IPS-NIHi7 (cell line): ENCODE measurements at regions not wholly inside any gene's neighbourhood (a gene's known extent, or its start where the extent isn't known, plus 50 kb on each side); places are given as distances from the start of the nearest gene placed in this dataset.

Experiments used
- DNase-seq: peaks from one replicate; pipeline ENCODE4 v3.0.0; 2012; ENCODE audit warnings: mixed read lengths; ENCODE audit errors: extremely low spot score

- DNase-seq: no peak
Observed at GRCh38 chr9:88734527-88734926, 199.5 kb downstream of the NXNL2 start.

DNA sequence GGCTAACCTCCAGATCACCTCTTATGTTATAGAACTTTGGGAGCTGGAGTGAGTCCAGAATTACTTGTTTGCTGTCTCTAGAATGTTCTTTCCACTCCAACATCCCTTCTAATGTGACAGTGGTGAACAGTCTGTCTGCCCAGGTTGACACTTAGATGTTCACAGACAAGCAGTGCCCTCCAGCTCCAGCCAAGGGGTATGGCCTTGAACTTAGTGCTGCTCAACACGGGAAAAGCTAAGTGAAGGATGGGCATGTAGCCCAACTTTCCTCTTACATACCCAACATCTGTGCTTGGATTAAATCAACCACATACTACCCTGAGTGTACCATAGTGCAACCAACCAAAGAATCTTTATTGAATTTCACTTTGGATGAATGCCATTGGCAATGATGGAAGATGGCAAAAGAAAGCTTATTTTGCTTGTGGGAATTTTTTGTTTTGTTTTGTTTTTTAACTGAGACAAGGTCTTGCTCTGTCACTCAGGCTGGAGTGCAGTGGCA is 201.2 kb downstream of the NXNL2 start:
- no peak for DNase-seq

DNA sequence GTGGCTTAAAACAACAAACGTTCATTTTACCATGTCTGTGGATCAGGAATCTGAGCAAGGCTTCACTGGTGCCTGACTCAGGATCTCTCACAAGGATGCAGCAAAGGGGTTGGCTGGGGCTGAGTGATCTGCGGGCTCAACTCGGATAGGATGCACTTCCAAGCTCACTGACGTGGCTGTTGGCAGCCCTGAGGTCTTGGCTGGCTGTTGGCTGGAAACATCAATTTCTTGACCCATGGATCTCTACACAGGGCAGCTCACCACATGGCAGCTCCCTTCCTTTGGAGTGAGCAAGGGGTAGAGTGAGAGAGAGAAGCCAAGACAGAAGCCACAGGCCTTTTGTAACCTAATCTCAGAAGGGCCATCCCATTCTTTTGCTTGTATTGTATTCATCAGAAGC is 202.1 kb downstream of the NXNL2 start:
- DNase-seq: no peak

DNA sequence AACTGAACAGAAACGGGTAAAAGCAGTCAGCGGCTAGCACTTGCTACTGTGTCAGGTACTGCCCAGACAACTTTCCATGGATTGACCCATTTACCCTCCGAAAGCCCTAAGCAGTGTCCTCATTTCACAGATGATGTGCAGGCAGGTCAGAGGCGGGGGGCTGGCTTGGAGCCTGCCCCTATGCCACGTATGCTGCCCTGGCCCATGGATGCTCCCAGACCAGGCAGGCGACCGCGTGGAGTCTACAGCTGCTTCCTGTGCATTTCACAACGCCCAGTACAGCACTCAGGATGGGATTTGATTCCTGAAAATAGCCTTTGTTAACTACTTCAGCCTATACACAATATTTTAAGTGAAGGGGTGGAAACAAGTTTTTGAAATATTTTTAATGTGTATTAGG is 202.9 kb downstream of the NXNL2 start:
- DNase-seq: no peak

- no peak for DNase-seq
Observed at GRCh38 chr9:88738709-88739108, 203.7 kb downstream of the NXNL2 start.

DNA sequence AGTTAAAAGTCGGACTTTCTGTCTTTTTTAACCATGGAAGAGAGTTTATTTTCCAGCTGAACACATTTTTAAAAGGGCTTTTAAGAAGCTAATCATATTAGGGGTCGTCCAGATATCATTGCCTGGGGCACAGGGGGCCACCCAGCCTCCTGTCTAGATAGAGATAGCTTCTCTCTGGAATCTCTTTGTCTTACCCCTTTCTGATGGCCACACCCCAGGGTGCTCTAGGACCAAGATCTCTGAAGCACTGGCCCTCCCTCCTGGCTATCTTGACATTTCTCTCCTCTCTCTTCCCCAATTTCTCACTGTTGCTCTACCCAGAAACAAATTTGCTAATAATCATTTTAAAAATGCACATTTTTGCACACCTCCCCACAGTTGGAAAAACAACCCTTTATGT is 204.4 kb downstream of the NXNL2 start:
- DNase-seq: no peak

- no peak for DNase-seq
Observed at GRCh38 chr9:88740844-88741243, 205.9 kb downstream of the NXNL2 start.

DNA sequence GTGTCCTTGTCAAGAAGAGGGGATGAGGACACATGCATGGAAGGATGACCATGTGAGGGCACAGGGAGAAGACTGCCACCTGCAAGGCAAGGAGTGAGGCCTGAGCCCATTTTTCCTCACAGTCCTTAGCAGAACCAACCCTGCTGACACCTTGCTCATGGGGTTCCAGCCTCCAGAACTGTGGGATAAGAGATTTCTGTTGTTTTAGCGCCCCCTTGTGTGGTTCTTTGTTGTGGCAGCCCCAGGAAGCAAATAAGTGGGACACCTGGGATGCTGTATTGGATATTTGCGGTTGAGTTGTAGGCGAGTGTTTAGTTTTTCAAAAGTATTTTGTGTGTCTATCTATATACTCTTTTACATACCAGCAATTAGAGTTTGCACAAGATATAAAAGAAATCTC is 206.4 kb downstream of the NXNL2 start:
- peak; percentile 56 for DNase-seq

DNA sequence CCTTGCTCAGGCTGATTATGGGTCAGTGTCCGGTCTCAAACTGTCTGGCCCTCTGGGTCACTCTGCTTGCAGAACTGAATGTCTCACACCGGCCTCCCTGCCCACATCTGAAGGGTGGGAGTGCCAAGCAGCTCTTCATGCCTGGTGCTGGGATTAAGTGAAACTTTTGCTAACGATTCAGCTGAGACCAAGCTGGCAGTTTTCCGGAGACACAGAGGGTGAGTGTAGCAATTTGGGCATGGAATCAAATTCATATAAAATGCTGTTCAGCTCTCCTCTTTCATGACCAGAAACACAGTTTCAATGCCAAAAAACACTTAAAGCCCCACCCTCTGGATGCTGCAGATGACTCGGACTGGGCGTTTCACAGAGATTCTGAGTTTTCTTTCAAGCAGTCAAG is 207.5 kb downstream of the NXNL2 start:
- no peak for DNase-seq

GRCh38 chr9:88742905-88743304 is 207.9 kb downstream of the NXNL2 start:
- DNase-seq: no peak

DNA sequence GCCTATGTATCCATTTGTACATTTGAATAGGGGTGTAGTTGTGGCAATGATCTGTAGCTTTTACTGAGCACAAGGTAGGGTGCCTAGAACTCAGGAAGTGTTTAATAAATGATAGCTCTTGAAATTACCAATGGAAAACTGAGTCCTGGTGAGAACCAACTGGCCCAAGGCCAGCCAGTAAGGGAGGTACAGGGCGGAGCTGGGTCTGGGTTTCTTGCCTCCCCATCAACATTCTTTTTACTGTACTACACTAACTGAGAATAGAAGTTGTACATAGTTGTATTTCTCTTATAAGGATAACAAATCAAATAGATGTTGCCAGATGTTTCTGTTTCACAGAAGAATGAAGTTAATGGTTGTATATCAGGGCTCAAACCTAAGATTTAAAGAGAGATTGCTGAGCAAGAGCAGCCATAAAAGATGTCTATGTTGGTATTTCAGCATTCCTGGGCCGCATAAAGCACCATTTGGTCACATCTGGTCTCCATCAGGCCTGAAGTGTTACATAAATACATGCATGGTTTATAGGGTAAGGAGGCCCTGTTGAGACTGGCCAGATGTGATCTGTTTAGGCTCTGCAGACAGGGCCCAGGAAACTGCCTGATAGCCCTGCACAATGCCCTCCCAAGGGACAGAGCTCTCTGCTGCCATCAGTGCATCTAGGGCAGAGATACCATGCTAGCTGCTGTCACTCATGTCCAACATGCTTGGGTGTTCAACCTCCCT is 210.5 kb downstream of the NXNL2 start:
- DNase-seq: no peak

DNA sequence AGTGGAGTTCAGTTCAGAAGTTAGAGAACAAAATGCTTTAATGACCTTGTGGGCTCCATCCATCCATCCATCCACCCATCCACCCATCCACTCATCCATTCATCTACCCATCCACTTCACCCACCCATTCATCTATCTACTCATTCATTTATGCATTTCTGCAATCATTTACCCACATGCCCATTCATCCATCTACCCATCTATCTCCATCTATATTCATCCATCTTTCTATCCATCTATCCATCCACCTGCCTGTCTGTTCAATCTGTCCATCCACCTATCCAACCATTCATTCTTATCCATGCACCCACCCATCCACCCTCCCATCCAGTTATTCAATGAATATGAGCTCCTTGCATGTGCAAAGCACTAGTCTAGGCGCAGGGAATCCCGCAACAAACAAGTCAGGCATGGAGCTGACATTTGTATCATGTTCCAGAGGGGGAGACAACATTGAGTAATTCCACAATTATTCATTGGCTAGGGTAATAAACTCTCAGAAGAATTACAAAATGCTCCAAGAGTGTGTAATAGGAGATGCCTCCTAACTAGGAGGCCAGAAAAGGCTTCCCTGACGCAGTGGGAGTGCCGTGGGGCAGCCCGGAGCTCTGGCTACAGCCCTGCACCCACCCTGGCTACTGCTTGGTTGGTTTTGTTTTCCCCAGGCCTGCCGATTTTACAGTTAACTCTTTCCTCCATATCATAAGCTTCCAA is 211.2 kb downstream of the NXNL2 start:
- DNase-seq: no peak

DNA sequence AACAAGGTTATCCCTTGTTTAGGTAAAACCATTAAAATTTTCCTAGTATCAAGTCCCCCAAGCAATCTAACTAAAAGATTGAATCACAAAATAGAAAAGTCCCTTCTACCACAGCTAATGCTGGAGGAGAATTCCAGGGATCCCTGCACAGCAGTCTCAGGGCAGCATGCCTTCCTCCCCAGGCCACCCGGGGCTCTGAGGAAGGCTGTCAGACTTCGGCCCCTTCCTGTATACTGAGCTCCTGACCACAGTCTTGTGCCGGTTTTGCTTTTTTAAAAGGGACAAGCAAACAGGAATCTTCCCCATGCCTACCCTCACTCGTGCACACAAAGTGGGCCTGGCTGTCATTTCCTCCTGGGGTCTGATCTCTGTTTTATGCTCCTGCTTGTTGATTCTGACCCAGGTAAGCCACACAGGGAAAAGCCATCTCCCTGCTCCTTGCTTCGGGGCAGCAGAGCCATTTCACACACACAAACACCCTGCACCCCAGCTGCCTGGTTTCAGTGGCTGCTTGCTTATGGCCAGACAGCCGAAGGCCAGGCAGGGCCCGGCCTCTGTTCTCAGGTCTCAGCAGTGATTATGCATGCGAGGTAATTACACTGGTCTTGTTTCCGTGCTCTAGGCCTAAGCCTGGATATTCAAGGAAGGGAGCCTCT is 211.9 kb downstream of the NXNL2 start:
- peak; percentile 56 for DNase-seq

GRCh38 chr9:88747768-88748167 is 212.8 kb downstream of the NXNL2 start:
- DNase-seq: peak; percentile 68

DNA sequence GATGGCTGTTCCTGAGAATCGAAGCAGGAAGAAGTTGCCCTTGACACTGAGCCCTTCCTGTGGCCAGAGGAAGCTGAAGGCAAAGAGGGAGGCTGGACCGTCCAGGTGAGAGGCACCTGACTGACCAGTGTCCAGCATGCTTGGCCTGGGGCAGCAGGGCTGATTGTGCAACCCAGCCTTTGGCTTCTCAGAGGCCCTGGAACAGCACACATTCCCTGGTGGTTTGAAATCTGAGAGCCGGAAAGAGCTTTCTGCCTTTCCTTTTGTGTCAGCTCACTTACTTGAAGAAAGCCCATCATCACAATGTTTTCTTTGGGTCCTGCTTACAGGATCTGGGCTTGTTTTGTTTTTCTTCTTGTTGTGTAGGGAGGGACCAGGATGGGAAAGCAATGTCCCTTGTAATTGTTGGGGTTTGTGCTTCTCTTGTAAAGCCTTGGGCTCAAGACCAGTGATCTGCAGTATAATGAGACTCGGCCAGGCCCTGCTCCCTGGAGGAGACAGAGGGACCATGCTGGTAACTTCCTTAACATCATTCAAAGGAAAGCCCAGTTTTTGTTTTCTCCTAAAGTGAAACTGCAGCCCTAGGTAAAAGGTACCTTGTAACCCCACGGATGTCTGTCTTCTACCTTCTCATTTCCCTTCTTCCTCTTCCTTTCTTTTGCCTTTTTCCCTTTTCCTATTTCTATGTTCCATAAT is 213.7 kb downstream of the NXNL2 start:
- DNase-seq: no peak

DNA sequence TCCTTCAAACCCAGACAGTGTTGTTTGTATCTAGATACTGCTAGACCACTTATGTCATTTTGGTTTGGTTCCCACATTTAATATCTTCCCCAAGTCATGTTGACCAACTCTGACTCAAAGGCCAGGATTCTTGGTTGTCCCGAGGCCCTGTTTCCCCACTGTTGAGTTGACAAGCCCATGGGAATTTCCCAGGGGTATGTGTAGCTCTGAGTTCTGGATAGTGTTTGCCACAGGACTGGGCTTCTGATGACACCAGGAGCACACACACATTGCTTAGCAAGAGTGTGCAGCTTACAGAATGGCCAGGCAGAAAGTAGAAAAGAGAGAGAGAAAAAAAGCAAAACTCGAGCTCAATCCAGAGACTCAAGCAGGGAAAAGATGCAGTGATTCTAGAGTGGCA is 214.4 kb downstream of the NXNL2 start:
- no peak for DNase-seq

- DNase-seq: no peak
Observed at GRCh38 chr9:88750832-88751360, 215.9 kb downstream of the NXNL2 start.

- no peak for DNase-seq
Observed at GRCh38 chr9:88751781-88752180, 216.8 kb downstream of the NXNL2 start.

GRCh38 chr9:88753691-88754367 is 218.9 kb downstream of the NXNL2 start:
- DNase-seq: no peak

DNA sequence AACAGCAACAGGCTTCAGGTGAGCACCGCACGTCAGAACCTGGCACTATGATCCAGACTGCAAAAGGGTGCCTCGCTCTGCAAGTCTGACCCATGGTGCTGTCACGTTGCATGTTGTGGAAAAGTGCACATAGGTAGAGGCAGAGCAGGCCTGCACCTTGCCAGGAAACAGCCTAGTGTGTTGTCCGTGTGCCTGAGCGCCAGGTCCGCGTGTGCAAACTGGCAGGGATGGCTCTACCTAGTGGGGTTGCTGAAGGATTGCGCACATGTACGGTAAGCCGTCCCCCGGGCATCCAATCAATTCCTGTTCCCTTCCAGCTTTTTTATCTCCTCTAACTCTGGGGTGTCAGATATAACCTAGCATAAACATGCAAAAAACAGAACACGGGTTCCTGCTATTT is 219.5 kb downstream of the NXNL2 start:
- no peak for DNase-seq

DNA sequence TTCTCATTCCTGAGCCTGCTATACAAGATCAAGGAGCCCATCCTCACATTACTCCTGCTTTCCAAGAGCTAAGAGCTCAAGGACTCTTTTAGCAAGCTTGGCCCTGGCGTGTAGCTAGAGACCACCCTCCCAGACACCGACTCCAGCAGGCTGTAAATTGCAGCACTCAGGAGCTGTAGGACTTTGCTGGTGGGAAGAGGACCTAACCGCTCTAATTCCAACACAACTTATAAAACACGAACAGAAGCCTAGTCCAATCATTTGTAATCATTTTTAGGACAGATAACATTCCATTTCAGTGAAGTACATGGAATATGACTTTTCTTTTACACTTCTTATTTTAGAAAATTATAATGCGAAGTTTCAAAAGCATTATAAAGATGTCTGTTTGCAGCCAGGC is 219.9 kb downstream of the NXNL2 start:
- DNase-seq: no peak
